SU-DHL-6 (cell line): ENCODE measurements at regions not wholly inside any gene's neighbourhood (a gene's known extent, or its start where the extent isn't known, plus 50 kb on each side); places are given as distances from the start of the nearest gene placed in this dataset.

Experiments
- CTCF ChIP-seq: fragments of 200-600 bp; sonication (generic); IDR thresholded peaks from one replicate; pipeline ENCODE4 v1.5.1; 2017; ENCODE audit warnings: antibody characterized with exemption, mild to moderate bottlenecking, low read length, moderate library complexity; ENCODE audit not compliant: insufficient read depth, poor library complexity, severe bottlenecking
- EZH2phosphoT487 ChIP-seq: fragments of 200-600 bp; sonication (generic), shearing (Covaris generic); conservative IDR thresholded peaks from 2 replicates; pipeline ENCODE4 v1.6.1; 2018; ENCODE audit warnings: mild to moderate bottlenecking, antibody characterized with exemption, low read length, moderate library complexity, mixed read lengths

- TF ChIP-seq CTCF (no peak), EZH2phosphoT487 (no peak)
These were observed 136.3 kb upstream of the BACH2 start for GRCh38 chr6:90432937-90433336.
